ENCODE measurements at regions not wholly inside any gene's neighbourhood (a gene's known extent, or its start where the extent isn't known, plus 50 kb on each side); places are given as distances from the start of the nearest gene placed in this dataset.

- TF ChIP-seq CTCF (IDR thresholded peaks at IDR 0.05) (no peak), REST (IDR thresholded peaks at IDR 0.05; ENCODE audit: insufficient read depth in 1 of 2, low read depth in 2 of 2, low read length in 1 of 2) (no peak), POLR2AphosphoS5 (IDR thresholded peaks at IDR 0.05; ENCODE audit: low read depth, low read length) (no peak), SIN3A (IDR thresholded peaks at IDR 0.05; ENCODE audit: borderline replicate concordance, insufficient read depth, low read depth, low read length) (no peak), TCF7L2 (IDR thresholded peaks at IDR 0.05; ENCODE audit: low read depth, low read length) (no peak)
Measured at GRCh38 chr22:47943729-47944700, 1181.6 kb downstream of the TBC1D22A start.

Data from Panc1 (cell line).